ENCODE measurements at regions not wholly inside any gene's neighbourhood (a gene's known extent, or its start where the extent isn't known, plus 50 kb on each side); places are given as distances from the start of the nearest gene placed in this dataset.

GRCh38 chr6:21824431-21825177 is 231.1 kb downstream of the SOX4 start:
- TF ChIP-seq Cebpa-rat (IDR thresholded peaks at IDR 0.05): no peak
- Histone ChIP-seq H3K4me2 (peak overlapping the region; percentile 68), H4K20me1 (no peaks in the 10 kb centered on the region), H3K9ac (no peak overlapping the region), H3K36me3 (no peaks in the 10 kb centered on the region), H3K27me3 (no peaks in the 10 kb centered on the region), H3K27ac (peak overlapping the region; percentile 40; the same call in 1 of the 2 replicates), H3K4me3 (no peak overlapping the region), H3K4me1 (peaks cover 59% of the 10 kb centered on the region), H3K9me3 (peaks cover 16% of the 10 kb centered on the region; the same call in 1 of the 2 replicates)

- Histone ChIP-seq H3K36me3 (no peaks in the 10 kb centered on the region), H3K9me3 (peaks cover 10% of the 10 kb centered on the region; the same call in 1 of the 2 replicates), H3K4me1 (peaks cover 59% of the 10 kb centered on the region), H3K4me2 (peak overlapping the region; percentile 68), H3K4me3 (no peak overlapping the region), H3K9ac (no peak overlapping the region), H3K27ac (peak overlapping the region; percentile 64; the same call in 1 of the 2 replicates), H3K27me3 (no peaks in the 10 kb centered on the region), H4K20me1 (no peaks in the 10 kb centered on the region)
- TF ChIP-seq Cebpa-rat (IDR thresholded peaks at IDR 0.05): no peak
Observed at GRCh38 chr6:21826023-21826422, 232.5 kb downstream of the SOX4 start.

- no peak overlapping the region; the same call in 1 of the 2 replicates for H3K9ac ChIP-seq
- peaks cover 7% of the 10 kb centered on the region; the same call in 1 of the 2 replicates for H3K9me3 ChIP-seq
- H4K20me1 ChIP-seq: no peaks in the 10 kb centered on the region
- H3K27me3 ChIP-seq: no peaks in the 10 kb centered on the region
- peak overlapping the region; percentile 68 for H3K4me2 ChIP-seq
- peaks cover 59% of the 10 kb centered on the region for H3K4me1 ChIP-seq
- H3K27ac ChIP-seq: peak overlapping the region; percentile 64
- no peak for TF ChIP-seq Cebpa-rat (IDR thresholded peaks at IDR 0.05)
- no peaks in the 10 kb centered on the region for H3K36me3 ChIP-seq
- no peak overlapping the region for H3K4me3 ChIP-seq
Observed at GRCh38 chr6:21826904-21827303, 233.4 kb downstream of the SOX4 start.

GRCh38 chr6:21827425-21828202 is 234.1 kb downstream of the SOX4 start:
- Histone ChIP-seq H3K27me3 (no peaks in the 10 kb centered on the region), H3K4me2 (peak overlapping the region; percentile 68), H3K36me3 (no peaks in the 10 kb centered on the region), H3K4me1 (peaks cover 59% of the 10 kb centered on the region), H3K9me3 (peaks cover 4% of the 10 kb centered on the region; the same call in 1 of the 2 replicates), H3K27ac (peak overlapping the region; percentile 64), H3K9ac (no peak overlapping the region; the same call in 1 of the 2 replicates), H4K20me1 (no peaks in the 10 kb centered on the region), H3K4me3 (no peak overlapping the region)
- no peak for TF ChIP-seq Cebpa-rat (IDR thresholded peaks at IDR 0.05)

- H3K36me3 ChIP-seq: no peaks in the 10 kb centered on the region
- H3K4me3 ChIP-seq: no peak overlapping the region
- no peaks in the 10 kb centered on the region for H4K20me1 ChIP-seq
- peaks cover 6% of the 10 kb centered on the region; the same call in 1 of the 2 replicates for H3K9me3 ChIP-seq
- peaks cover 52% of the 10 kb centered on the region for H3K4me1 ChIP-seq
- no peak for TF ChIP-seq Cebpa-rat (IDR thresholded peaks at IDR 0.05)
- no peaks in the 10 kb centered on the region for H3K27me3 ChIP-seq
- H3K9ac ChIP-seq: no peak overlapping the region
- H3K27ac ChIP-seq: peak overlapping the region; percentile 64; the same call in 1 of the 2 replicates
- peak overlapping the region; percentile 68 for H3K4me2 ChIP-seq
Observed at GRCh38 chr6:21828704-21829103, 235.2 kb downstream of the SOX4 start.

GRCh38 chr6:21829126-21829525 is 235.6 kb downstream of the SOX4 start:
- Histone ChIP-seq H3K4me1 (peaks cover 48% of the 10 kb centered on the region), H4K20me1 (no peaks in the 10 kb centered on the region), H3K27ac (no peak overlapping the region), H3K36me3 (no peaks in the 10 kb centered on the region), H3K4me2 (0 out of 2 replicates have a peak overlapping the region, but pooled peaks have one; percentile 68), H3K9ac (no peak overlapping the region), H3K4me3 (no peak overlapping the region), H3K9me3 (peaks cover 6% of the 10 kb centered on the region; the same call in 1 of the 2 replicates), H3K27me3 (no peaks in the 10 kb centered on the region)
- no peak for TF ChIP-seq Cebpa-rat (IDR thresholded peaks at IDR 0.05)

- Histone ChIP-seq H3K27me3 (no peaks in the 10 kb centered on the region), H3K9me3 (peaks cover 6% of the 10 kb centered on the region; the same call in 1 of the 2 replicates), H3K4me2 (no peak overlapping the region), H3K4me3 (no peak overlapping the region), H3K36me3 (no peaks in the 10 kb centered on the region), H3K27ac (no peak overlapping the region), H3K4me1 (peaks cover 22% of the 10 kb centered on the region), H3K9ac (no peak overlapping the region), H4K20me1 (no peaks in the 10 kb centered on the region)
- no peak for TF ChIP-seq Cebpa-rat (IDR thresholded peaks at IDR 0.05)
Observed at GRCh38 chr6:21831521-21832291, 238.2 kb downstream of the SOX4 start.

- no peak overlapping the region for H3K27ac ChIP-seq
- TF ChIP-seq Cebpa-rat (IDR thresholded peaks at IDR 0.05): no peak
- no peaks in the 10 kb centered on the region for H3K27me3 ChIP-seq
- H3K4me3 ChIP-seq: no peak overlapping the region
- peaks cover 7% of the 10 kb centered on the region for H3K4me1 ChIP-seq
- no peaks in the 10 kb centered on the region for H3K36me3 ChIP-seq
- no peak overlapping the region for H3K4me2 ChIP-seq
- no peaks in the 10 kb centered on the region for H4K20me1 ChIP-seq
- no peak overlapping the region for H3K9ac ChIP-seq
- H3K9me3 ChIP-seq: peaks cover 12% of the 10 kb centered on the region; the same call in 1 of the 2 replicates
Observed at GRCh38 chr6:21836277-21836676, 242.7 kb downstream of the SOX4 start.

GRCh38 chr6:21836772-21837425 is 243.3 kb downstream of the SOX4 start:
- Histone ChIP-seq H4K20me1 (no peaks in the 10 kb centered on the region), H3K9ac (no peak overlapping the region), H3K4me3 (no peak overlapping the region), H3K9me3 (peaks cover 12% of the 10 kb centered on the region), H3K27me3 (no peaks in the 10 kb centered on the region), H3K4me2 (peak overlapping the region; percentile 12; the same call in 1 of the 2 replicates), H3K36me3 (no peaks in the 10 kb centered on the region), H3K4me1 (peaks cover 7% of the 10 kb centered on the region), H3K27ac (no peak overlapping the region)
- TF ChIP-seq Cebpa-rat (IDR thresholded peaks at IDR 0.05): no peak

Measured in BLaER1 (cell line).